HepG2 (cell line): ENCODE measurements at regions not wholly inside any gene's neighbourhood (a gene's known extent, or its start where the extent isn't known, plus 50 kb on each side); places are given as distances from the start of the nearest gene placed in this dataset.
A peak's percentile ranks its signal among the peaks of the same experiment; 100 is the strongest.

ENCODE experiments used
- ATAC-seq: fragments of 200-7000 bp; cut with Tn5 transposase; 3 replicates; pipeline ENCODE4 v1.9.1; 2020; ENCODE audit warnings: mild to moderate bottlenecking, moderate library complexity
- BruUV-seq: library from RNA; stranded (reverse); fragments of 400-500 nt; replicated peaks from 2 replicates; lab custom pipeline; 2021; lab: Mats Ljungman, UMichigan
- CTCF ChIA-PET: fragments of 300-600 bp; formaldehyde crosslinking; extraction: SDS; loops from one replicate; lab custom pipeline; 2021; ENCODE audit warnings: low total read pairs, inconsistent platforms, low intra/inter-chr PET ratio; lab: Yijun Ruan, JAX
- POLR2A ChIA-PET: fragments of 350-600 bp; sonication (Branson Sonifier 250); formaldehyde crosslinking; loops from one replicate; lab custom pipeline; 2020; ENCODE audit warnings: antibody characterized with exemption, inconsistent platforms; lab: Yijun Ruan, JAX
- DNase-seq: peaks from one replicate; pipeline ENCODE4 v3.0.0-alpha.2; 2015; ENCODE audit warnings: low spot score
- FAIRE-seq: peaks from 3 replicates; lab custom pipeline; 2011; peaks lifted over from hg19 to GRCh38; lab: Jason Lieb, UNC
- H2AFZ ChIP-seq: one replicate; pipeline ENCODE4 v1.6.1; 2011; ENCODE audit warnings: low read length, inconsistent platforms
- H3K27ac ChIP-seq: fragments of 300-600 bp; 3 replicates; pipeline ENCODE4 v1.8.0; 2011; ENCODE audit warnings: mixed run types, mild to moderate bottlenecking, mixed read lengths, low read length, inconsistent platforms; ENCODE audit not compliant: insufficient read depth; ENCODE audit errors: extremely low read length
- H3K27me3 ChIP-seq, 2 experiments: fragments of 200-600 bp in 1 of 2; 2 replicates in 1 of 2; 3 replicates in 1 of 2; pipeline versions ENCODE4 v1.6.0 to v1.8.0; 2011; ENCODE audit warnings: low read length in 2 of 2, mild to moderate bottlenecking in 2 of 2, moderate library complexity in 2 of 2, inconsistent platforms in 1 of 2; ENCODE audit not compliant: insufficient read depth in 2 of 2, control insufficient read depth in 1 of 2
- H3K36me3 ChIP-seq, 2 experiments: fragments of 200-600 bp in 1 of 2; replicated peaks in 1 of 2; 2 replicates in 1 of 2; 3 replicates in 1 of 2; pipeline versions ENCODE4 v1.5.1 to v1.8.0; 2011; ENCODE audit warnings: low read length in 2 of 2, inconsistent platforms in 1 of 2; ENCODE audit not compliant: insufficient read depth in 2 of 2, control insufficient read depth in 1 of 2
- H3K4me1 ChIP-seq: 2 replicates; pipeline ENCODE4 v1.5.1; 2012; ENCODE audit warnings: low read length, inconsistent platforms; ENCODE audit not compliant: insufficient read depth
- H3K4me2 ChIP-seq: 2 replicates; pipeline ENCODE4 v1.6.0; 2011; ENCODE audit warnings: low read depth, low read length, inconsistent platforms
- H3K4me3 ChIP-seq, 3 experiments: fragments of 200-600 bp in 1 of 3; sonication (generic), shearing (Covaris generic) in 1 of 3; replicated peaks in 1 of 3; 2 replicates each; pipeline ENCODE4 v1.5.1; 2011 to 2016; ENCODE audit warnings: low read length in 3 of 3, inconsistent platforms in 2 of 3, low read depth in 2 of 3, mild to moderate bottlenecking in 2 of 3, control low read depth in 1 of 3, mixed read lengths in 1 of 3; ENCODE audit not compliant: insufficient read depth in 1 of 3
- H3K79me2 ChIP-seq: one replicate; pipeline ENCODE4 v1.6.1; 2011; ENCODE audit warnings: low read length, inconsistent platforms; ENCODE audit not compliant: insufficient read depth
- H3K9ac ChIP-seq: 2 replicates; pipeline ENCODE4 v1.6.0; 2011; ENCODE audit warnings: mild to moderate bottlenecking, low read depth, low read length, inconsistent platforms; ENCODE audit not compliant: insufficient read depth
- H3K9me3 ChIP-seq: 2 replicates; pipeline ENCODE4 v1.5.1; 2012; ENCODE audit warnings: mild to moderate bottlenecking, low read length
- H4K20me1 ChIP-seq: 2 replicates; pipeline ENCODE4 v1.6.0; 2011; ENCODE audit warnings: inconsistent platforms, mild to moderate bottlenecking, low read length, moderate library complexity; ENCODE audit not compliant: insufficient read depth
- FOXK1 ChIP-seq: sonication (generic); formaldehyde crosslinking; IDR thresholded peaks from 2 replicates; pipeline ENCODE4 v1.4.0; 2020; ENCODE audit warnings: low read depth, missing genetic modification reagents, borderline replicate concordance
- GATAD1 ChIP-seq: IDR thresholded peaks from 2 replicates; pipeline ENCODE4 v1.6.1; 2016; ENCODE audit warnings: missing genetic modification reagents, missing compliant biosample characterization
- GATAD2A ChIP-seq: IDR thresholded peaks from 2 replicates; pipeline ENCODE4 v1.6.1; 2016
- HNF4A ChIP-seq: sonication (generic); formaldehyde crosslinking; IDR thresholded peaks from 2 replicates; pipeline ENCODE4 v1.4.0; 2020; ENCODE audit warnings: missing genetic modification reagents
- SOX5 ChIP-seq: IDR thresholded peaks from 2 replicates; pipeline ENCODE4 v1.6.1; 2016; ENCODE audit warnings: borderline replicate concordance
- SYNCRIP ChIP-seq: fragments of 200-400 bp; formaldehyde crosslinking; IDR thresholded peaks from 2 replicates; pipeline ENCODE4 v1.6.1; 2018; ENCODE audit warnings: mild to moderate bottlenecking, low read depth, low read length; ENCODE audit not compliant: insufficient read depth
- TCF7 ChIP-seq: sonication (generic); IDR thresholded peaks from 2 replicates; pipeline ENCODE4 v1.6.1; 2016; ENCODE audit warnings: antibody characterized with exemption, low read depth
- TP53 ChIP-seq: sonication (generic); formaldehyde crosslinking; conservative IDR thresholded peaks from 2 replicates; pipeline ENCODE4 v1.4.0; 2020; ENCODE audit warnings: missing genetic modification reagents
- ZNF644 ChIP-seq: IDR thresholded peaks from 2 replicates; pipeline ENCODE4 v1.6.1; 2016; ENCODE audit warnings: low read depth
- WGBS: methylation state at CpG from one replicate; pipeline ENCODE4 v1.1.6; 2017; ENCODE audit warnings: low lambda C conversion rate; 5-methylcytosine and 5-hydroxymethylcytosine counted together
- in situ Hi-C: cut with HindIII; loops from 2 replicates; pipeline ENCODE4 v1.10.0; 2017; ENCODE audit warnings: low pct_unique_long_range_greater_than_20kb; ENCODE audit not compliant: extremely low pct_ligation_motif_present
- intact Hi-C: fragments of 100-400 bp; cut with micrococcal nuclease; formaldehyde crosslinking; loops from one replicate; pipeline ENCODE4 v1.10.0; 2022; ENCODE audit not compliant: unreplicated experiment
- TF ChIP-seq, protein P1 (sequence below): sonication (generic); formaldehyde crosslinking; IDR thresholded peaks from 2 replicates; pipeline ENCODE4 v1.4.0; 2020; ENCODE audit warnings: missing genetic modification reagents, mild to moderate bottlenecking, borderline replicate concordance
- TF ChIP-seq, protein P2 (sequence below): IDR thresholded peaks from 2 replicates; pipeline ENCODE4 v1.6.1; 2016; ENCODE audit warnings: missing compliant biosample characterization, missing genetic modification reagents, borderline replicate concordance
- TF ChIP-seq, protein P3 (sequence below): sonication (generic); formaldehyde crosslinking; IDR thresholded peaks from 2 replicates; pipeline ENCODE4 v1.8.0; 2022; ENCODE audit warnings: mild to moderate bottlenecking, missing genetic modification reagents
- TF ChIP-seq, protein P4 (sequence below): IDR thresholded peaks from 2 replicates; pipeline ENCODE4 v1.6.1; 2012; ENCODE audit warnings: inconsistent platforms
- TF ChIP-seq, protein P5 (sequence below): sonication (generic); formaldehyde crosslinking; IDR thresholded peaks from 2 replicates; pipeline ENCODE4 v1.5.1; 2020; ENCODE audit warnings: mild to moderate bottlenecking, missing genetic modification reagents, moderate library complexity

DNA sequence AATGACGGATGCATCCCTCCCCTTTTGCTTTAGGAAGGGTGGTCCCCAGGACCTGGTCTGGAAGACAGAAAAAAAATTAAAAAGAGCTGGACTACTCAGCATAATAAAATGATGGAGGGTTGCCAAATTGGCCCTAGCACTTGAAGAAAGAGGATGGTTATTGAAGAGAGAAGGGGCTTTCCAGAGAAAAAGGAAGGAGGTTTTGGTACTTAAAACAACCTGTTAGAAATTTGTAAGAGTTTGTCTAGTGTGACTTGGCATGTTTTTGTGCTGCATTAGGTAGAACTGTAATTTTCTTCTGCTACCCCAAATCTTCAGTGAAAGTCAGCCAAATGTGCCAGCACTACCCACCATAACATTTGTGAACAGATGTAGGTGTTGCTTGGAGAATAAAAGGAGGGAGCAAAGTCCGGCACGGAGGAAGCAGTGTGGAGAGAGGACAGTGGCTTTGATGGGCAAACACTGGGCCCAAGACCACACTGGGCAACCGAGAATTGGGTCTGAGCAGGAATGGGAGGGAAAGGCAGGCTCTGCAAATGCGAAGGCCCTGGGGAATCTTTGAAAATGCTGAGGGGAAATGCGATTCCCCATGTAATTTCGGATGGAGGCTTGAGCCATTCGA lies 160.9 kb downstream of the QRSL1 start:
- CTCF ChIA-PET = no interaction called here
- POLR2A ChIA-PET = interaction anchor here (2.6 kb wide), 1 partner anchor 8 kb away, joined by 13 read pairs; no protein-coding TSS in a partner anchor
- BruUV-seq = no TSS peak
- TF ChIP-seq, protein P1, sequence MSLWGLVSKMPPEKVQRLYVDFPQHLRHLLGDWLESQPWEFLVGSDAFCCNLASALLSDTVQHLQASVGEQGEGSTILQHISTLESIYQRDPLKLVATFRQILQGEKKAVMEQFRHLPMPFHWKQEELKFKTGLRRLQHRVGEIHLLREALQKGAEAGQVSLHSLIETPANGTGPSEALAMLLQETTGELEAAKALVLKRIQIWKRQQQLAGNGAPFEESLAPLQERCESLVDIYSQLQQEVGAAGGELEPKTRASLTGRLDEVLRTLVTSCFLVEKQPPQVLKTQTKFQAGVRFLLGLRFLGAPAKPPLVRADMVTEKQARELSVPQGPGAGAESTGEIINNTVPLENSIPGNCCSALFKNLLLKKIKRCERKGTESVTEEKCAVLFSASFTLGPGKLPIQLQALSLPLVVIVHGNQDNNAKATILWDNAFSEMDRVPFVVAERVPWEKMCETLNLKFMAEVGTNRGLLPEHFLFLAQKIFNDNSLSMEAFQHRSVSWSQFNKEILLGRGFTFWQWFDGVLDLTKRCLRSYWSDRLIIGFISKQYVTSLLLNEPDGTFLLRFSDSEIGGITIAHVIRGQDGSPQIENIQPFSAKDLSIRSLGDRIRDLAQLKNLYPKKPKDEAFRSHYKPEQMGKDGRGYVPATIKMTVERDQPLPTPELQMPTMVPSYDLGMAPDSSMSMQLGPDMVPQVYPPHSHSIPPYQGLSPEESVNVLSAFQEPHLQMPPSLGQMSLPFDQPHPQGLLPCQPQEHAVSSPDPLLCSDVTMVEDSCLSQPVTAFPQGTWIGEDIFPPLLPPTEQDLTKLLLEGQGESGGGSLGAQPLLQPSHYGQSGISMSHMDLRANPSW (CRISPR knock-in tag) = no peak
- TF ChIP-seq, protein P2, sequence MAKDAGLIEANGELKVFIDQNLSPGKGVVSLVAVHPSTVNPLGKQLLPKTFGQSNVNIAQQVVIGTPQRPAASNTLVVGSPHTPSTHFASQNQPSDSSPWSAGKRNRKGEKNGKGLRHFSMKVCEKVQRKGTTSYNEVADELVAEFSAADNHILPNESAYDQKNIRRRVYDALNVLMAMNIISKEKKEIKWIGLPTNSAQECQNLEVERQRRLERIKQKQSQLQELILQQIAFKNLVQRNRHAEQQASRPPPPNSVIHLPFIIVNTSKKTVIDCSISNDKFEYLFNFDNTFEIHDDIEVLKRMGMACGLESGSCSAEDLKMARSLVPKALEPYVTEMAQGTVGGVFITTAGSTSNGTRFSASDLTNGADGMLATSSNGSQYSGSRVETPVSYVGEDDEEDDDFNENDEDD = peak; percentile 24; the same call in 1 of the 2 replicates
- peak; percentile 28; the same call in 1 of the 2 replicates for TF ChIP-seq SOX5 (CRISPR knock-in tag)
- peak; percentile 97 for TF ChIP-seq ZNF644 (CRISPR knock-in tag)
- TF ChIP-seq, protein P3, sequence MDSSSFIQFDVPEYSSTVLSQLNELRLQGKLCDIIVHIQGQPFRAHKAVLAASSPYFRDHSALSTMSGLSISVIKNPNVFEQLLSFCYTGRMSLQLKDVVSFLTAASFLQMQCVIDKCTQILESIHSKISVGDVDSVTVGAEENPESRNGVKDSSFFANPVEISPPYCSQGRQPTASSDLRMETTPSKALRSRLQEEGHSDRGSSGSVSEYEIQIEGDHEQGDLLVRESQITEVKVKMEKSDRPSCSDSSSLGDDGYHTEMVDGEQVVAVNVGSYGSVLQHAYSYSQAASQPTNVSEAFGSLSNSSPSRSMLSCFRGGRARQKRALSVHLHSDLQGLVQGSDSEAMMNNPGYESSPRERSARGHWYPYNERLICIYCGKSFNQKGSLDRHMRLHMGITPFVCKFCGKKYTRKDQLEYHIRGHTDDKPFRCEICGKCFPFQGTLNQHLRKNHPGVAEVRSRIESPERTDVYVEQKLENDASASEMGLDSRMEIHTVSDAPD (CRISPR knock-in tag) = 0 out of 2 replicates have a peak, but pooled peaks have one; percentile 26
- TF ChIP-seq, protein P4, sequence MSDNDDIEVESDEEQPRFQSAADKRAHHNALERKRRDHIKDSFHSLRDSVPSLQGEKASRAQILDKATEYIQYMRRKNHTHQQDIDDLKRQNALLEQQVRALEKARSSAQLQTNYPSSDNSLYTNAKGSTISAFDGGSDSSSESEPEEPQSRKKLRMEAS = peak; percentile 38; the same call in 1 of the 2 replicates
- 0 out of 2 replicates have a peak, but pooled peaks have one; percentile 22 for TF ChIP-seq GATAD1 (CRISPR knock-in tag)
- no peak for TF ChIP-seq TP53 (CRISPR knock-in tag)
- TF ChIP-seq TCF7 = 0 out of 2 replicates have a peak, but pooled peaks have one; percentile 10
- no peak for TF ChIP-seq FOXK1
- peak; percentile 75 for TF ChIP-seq HNF4A (CRISPR knock-in tag)
- no peak for TF ChIP-seq SYNCRIP
- TF ChIP-seq, protein P5, sequence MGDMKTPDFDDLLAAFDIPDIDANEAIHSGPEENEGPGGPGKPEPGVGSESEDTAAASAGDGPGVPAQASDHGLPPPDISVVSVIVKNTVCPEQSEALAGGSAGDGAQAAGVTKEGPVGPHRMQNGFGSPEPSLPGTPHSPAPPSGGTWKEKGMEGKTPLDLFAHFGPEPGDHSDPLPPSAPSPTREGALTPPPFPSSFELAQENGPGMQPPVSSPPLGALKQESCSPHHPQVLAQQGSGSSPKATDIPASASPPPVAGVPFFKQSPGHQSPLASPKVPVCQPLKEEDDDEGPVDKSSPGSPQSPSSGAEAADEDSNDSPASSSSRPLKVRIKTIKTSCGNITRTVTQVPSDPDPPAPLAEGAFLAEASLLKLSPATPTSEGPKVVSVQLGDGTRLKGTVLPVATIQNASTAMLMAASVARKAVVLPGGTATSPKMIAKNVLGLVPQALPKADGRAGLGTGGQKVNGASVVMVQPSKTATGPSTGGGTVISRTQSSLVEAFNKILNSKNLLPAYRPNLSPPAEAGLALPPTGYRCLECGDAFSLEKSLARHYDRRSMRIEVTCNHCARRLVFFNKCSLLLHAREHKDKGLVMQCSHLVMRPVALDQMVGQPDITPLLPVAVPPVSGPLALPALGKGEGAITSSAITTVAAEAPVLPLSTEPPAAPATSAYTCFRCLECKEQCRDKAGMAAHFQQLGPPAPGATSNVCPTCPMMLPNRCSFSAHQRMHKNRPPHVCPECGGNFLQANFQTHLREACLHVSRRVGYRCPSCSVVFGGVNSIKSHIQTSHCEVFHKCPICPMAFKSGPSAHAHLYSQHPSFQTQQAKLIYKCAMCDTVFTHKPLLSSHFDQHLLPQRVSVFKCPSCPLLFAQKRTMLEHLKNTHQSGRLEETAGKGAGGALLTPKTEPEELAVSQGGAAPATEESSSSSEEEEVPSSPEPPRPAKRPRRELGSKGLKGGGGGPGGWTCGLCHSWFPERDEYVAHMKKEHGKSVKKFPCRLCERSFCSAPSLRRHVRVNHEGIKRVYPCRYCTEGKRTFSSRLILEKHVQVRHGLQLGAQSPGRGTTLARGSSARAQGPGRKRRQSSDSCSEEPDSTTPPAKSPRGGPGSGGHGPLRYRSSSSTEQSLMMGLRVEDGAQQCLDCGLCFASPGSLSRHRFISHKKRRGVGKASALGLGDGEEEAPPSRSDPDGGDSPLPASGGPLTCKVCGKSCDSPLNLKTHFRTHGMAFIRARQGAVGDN = peak; percentile 25; the same call in 1 of the 2 replicates
- TF ChIP-seq GATAD2A (CRISPR knock-in tag) = peak; percentile 54; the same call in 1 of the 2 replicates

More for the DNA sequence above, 160.9 kb downstream of the QRSL1 start:
- no peaks in the 10 kb centered on the region for H3K27me3 ChIP-seq
- no peaks in the 10 kb centered on the region for H4K20me1 ChIP-seq
- no peaks in the 10 kb centered on the region for H3K36me3 ChIP-seq
- H3K4me1 ChIP-seq = peaks cover 92% of the 10 kb centered on the region
- H3K4me3 ChIP-seq = no peak overlapping the region
- no peak overlapping the region; the same call in 1 of the 2 replicates for H3K9ac ChIP-seq
- H3K27ac ChIP-seq = no peak overlapping the region
- ATAC-seq = 0 out of 3 replicates have a peak, but pooled peaks have one; percentile 9
- in situ Hi-C loops = no loop called here
- no peak for FAIRE-seq
- H3K4me2 ChIP-seq = peak overlapping the region; percentile 29; the same call in 1 of the 2 replicates
- intact Hi-C loops = loop anchor here (10.0 kb wide), 1 partner anchor 155 kb away; no protein-coding TSS in a partner anchor
- 59% methylated on average over 8 of the region's 8 CpGs for WGBS
- H3K79me2 ChIP-seq = no peaks in the 10 kb centered on the region
- peak; percentile 33 for DNase-seq
- no peaks in the 10 kb centered on the region for H3K9me3 ChIP-seq
- no peak overlapping the region for H2AFZ ChIP-seq
